Activated CD4-positive, alpha-beta T cell treated with anti-CD3 and anti-CD28 coated beads for 24 hours (primary cell): ENCODE measurements at regions not wholly inside any gene's neighbourhood (a gene's known extent, or its start where the extent isn't known, plus 50 kb on each side); places are given as distances from the start of the nearest gene placed in this dataset.

ENCODE experiments used
- DNase-seq, 2 donors: peaks; one replicate each; pipeline ENCODE4 v3.0.0-alpha.2; 2020; ENCODE audit warnings: low read depth in 2 of 2

DNA sequence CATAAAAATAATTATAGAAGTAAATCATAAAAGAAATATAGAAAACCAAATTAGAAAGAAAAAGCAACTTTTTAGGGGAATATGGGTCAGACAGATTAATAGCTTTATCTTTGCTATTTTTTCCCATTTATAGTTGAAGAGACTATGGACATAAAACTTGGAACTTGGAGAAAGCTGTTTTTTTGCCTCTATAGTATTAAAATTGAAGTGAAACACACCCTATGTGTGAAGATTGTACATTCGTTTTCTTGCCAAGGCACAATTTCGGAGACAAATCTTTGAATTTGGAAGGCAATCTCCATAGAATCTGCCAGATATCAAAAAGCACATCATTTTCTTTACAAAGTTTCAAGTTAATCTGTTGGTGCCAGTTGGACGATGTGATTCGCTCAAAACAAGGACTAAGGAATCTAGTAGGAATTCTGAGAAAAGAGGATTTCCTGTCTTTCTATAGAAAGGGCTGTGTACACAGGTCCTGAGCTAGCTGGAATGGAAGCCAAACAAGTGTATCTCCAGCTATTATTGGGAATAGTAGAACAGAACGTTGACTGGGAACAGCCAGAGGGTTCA lies 156.3 kb downstream of the SLC7A11 start:
- no peak for DNase-seq

DNA sequence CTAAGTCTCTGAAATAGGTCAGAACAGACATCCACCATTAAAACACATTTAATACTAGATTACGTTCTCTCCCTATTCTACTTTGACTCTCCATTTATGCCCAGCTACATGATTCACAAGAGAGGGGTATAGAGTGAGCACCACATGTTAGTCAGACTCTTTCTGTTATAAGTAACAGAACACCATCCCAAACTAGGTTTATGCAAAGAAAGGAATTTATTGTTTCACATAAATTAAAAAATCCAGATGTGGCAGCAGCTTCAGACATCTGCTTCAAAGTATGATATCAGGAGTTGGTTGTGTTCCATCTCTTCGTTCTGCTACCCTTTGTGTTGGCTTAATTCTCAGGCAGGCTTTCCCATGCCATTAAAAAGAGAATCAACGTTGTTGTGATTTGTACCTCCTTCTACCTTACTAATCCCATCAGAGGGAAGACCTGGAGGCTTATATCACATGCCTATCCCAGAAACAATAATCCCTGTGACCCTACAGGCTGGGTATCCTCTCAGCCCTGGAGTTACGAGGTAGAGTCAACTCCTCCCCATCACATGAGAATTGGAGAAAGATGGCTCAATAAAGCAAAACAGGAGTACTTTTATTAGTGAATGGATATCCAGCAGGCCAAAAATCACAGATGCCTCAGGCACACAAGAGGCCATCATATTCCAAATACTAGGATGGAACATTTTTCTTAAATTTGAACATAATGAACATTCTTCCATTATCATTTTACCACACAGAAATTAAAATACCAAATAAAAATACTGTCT lies 163.2 kb downstream of the SLC7A11 start:
- DNase-seq, result no peak

DNA sequence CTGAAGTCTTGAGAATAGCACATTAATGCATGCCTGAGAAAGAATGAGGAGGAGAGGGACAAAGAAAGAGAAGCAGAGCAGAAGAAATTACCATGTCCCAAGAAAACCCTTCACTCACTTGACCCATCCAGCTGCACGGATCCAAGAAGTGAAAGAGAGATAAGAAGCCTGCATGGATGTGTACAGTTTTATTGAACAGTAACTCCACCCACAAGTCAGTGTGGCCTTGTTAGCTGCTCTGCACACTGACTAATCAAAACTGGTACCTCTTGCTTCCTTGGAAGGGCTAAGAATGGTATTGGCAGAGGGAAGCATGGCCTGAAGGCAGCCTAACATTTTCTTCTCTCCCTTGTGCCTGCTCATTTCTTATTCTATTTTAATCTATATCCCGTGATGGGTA lies 163.9 kb downstream of the SLC7A11 start:
- no peak for DNase-seq

DNA sequence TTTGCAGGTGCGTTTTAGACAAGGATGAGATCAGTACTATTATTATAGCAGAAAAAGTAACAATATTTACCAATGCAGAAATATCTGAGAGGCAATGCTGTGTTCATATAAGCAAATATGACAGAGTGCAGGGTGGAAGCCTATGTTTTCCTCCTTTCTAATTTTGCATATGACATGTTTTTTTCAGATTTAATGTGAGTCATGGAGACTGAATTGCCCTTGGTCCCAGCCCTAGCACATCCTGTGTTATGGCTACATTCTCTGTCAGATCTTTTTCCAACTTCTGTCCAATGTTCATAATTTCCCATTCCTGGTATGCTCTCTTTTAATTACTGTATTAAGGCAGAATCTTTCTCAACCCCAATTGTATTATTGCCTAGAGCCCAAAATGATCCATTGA lies 165.6 kb downstream of the SLC7A11 start:
- DNase-seq, result no peak

DNA sequence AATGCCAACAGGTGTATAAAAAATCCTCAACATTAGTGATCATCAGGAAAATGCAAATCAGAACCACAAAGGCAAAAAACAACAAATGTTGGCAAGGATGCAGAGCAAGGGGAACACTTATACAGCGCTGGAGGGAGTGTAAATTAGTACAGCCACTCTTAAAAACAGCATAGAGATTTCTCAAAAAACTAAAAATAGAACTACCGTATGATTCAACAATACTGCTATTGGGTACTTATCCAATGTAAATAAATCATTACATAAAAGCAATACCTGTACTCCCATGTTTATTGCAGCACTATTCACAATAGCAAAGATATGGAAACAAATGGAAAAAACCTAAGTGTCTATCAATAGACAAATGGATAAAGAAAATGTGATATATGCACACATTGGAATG lies 171.3 kb downstream of the SLC7A11 start:
- DNase-seq, result no peak

DNA sequence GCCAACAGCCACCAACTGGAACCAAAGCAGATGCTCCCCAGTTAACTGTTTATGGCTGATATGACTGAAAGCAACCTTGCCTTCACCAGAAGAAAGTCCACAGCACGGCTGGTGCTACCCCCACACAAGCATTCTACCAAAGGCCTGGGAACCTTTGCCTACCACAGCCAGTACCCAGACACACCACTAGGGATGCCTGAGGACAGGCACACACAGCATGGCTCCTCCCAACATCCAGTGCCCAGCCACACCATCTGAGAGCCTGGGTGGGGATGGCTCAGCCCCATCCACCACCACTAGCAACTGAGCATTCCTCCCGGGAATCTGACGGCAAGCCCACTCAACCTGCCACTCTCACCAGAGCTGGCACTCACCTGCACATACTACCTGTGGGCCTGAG lies 178.6 kb downstream of the SLC7A11 start:
- DNase-seq, result no peak

DNA sequence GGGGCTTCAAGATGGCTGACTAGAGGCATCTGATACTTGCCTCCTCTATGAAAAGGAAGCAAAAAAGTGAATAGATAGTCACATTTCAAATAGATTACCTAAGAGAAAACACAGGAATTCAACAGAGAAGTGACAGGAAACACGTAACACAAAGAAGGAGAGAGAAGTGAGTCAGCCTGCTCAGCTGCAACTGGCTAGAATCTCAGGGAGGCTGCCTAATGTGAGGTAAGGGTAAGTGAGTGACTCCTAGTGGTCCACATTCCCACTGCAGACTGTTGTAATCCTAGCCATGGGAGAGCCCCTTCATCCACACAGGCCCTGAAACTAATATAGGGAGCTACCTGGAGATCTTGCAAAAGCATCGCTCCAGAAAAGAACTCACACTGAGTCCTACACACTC lies 179.2 kb downstream of the SLC7A11 start:
- no peak for DNase-seq

DNA sequence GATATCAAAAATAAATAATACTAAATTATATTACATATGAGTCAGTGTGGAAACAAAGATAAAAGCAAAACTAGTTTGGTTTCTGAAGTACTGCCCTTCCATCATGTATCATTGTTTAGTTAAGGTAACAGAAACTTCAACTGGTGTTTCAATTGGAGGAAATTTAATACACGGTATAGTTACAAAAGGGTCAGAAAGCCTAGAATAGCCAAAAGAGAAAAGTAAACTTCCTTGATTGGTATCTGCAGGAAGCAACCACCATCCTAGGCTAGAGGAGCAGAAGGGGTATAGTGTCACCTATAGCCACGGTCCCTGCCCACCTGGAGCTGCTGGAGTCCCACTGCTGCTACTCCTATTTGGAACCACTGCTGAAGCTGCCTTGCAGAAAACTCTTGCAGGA lies 185.6 kb downstream of the SLC7A11 start:
- DNase-seq, result no peak

DNA sequence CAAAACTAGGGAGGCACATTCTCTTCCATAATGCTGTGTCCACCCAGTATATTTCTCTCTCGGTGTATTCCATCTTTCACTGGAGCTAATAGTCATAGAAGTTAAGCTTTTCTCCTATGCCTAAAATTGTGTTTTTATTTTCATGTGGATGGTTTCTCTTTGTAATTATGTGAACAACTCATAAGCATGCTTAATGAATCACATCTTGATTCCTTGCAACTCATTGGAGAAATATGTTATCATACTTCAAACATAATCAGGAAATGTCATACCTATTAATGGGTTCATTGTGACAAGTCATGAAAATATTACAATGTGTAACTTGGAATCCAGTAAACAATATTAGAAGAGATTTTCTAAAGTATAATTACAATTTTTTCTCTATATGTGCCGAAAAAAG lies 186.3 kb downstream of the SLC7A11 start:
- DNase-seq, result no peak

DNA sequence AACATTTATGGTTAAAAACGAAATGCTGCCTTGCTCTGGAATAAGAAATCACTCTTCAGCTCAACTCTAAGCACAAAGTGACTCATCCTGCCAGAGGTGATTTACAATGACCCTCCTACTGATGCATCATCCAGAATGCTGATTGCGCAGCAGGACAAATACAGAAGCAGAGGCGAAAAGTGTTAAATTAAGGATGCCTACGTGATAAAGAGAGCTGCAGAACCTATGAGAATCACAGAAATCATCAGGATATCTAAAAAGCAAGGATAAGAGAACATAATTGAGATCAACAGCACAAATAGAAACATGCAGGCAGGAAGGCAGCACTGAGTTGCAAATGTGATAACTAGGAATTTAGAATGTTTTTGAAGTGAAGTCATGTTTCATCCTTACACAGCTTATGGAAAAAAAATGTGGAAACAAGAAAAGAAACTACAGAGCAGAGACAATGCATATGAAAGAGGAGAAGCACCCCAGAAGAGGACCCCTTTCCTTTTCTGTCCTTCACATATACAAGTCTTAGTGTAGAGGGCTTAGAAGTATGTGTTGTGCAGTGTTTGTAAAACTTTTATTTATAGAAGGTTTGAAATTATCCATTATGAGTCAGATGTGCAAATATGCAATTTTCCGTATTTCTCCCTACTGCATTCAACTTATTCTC lies 188.4 kb downstream of the SLC7A11 start:
- DNase-seq, result no peak

DNA sequence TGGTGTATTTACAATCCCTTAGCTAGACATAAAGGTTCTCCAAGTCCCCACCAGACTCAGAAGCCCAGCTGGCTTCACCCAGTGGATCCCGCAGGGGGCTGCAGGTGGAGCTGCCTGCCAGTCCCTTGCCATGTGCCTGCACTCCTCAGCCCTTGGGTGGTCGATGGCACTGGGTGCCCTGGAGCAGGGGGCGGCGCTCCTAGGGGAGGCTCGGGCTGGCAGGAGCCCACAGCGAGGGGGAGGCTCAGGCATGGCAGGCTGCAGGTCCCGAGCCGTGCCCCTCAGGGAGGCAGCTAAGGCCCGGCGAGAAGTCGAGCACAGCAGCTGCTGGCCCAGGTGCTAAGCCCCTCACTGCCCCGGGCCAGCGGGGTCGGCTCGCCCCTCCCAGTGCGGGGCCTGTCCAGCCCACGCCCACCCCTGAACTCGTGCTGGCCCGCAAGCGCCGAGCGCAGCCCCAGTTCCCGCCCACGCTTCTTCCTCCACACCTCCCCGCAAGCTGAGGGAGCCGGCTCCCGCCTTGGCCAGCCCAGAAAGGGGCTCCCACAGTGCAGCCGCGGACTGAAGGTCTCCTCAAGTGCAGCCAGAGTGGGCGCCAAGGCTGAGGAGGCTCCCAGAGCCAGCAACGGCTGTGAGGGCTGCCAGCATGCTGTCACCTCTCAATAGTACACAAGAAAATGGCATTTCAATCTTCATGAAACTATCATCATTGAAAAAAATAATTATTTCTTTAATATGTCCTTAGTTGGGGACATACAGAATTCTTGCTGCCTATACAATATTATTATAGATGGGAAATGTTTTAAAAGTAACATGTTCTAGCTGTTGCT lies 189.1 kb downstream of the SLC7A11 start:
- DNase-seq, result no peak

DNA sequence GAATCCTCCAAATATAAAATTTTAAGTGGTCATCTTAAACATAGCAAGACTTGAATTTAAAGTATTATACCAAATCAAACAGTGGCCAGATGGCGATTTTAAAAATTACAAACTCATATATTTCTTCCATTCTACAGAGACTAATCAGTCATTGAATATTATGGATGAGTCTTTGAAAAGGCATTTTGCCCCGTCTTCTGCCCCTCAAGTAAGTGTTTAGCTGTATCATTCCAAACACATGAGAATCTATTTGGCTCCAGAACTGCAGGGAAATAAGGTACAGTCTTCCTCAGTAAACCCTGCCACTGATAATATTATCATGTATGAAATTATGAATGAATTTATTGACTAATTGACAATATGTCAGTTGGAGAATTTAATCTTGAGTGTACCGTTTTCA lies 191.0 kb downstream of the SLC7A11 start:
- DNase-seq, result no peak

DNA sequence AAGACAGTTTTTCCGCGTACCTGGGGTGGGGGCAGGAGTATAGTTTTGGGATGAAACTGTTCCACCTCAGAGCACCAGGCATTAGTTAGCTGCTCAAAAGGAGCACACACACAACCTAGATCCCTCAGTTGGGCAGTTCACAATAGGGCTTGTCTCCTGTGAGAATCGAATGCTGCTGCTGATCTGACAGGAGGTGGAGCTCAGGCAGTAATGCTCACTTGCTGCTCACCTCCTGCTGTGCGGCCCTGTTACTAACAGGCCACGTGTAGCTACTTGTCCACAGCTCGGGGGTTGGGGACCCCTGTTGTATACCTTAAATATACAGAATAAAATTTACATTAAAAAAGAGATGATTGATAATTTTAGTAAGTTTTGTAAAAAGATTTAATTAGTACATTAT lies 191.5 kb downstream of the SLC7A11 start:
- DNase-seq, result no peak

DNA sequence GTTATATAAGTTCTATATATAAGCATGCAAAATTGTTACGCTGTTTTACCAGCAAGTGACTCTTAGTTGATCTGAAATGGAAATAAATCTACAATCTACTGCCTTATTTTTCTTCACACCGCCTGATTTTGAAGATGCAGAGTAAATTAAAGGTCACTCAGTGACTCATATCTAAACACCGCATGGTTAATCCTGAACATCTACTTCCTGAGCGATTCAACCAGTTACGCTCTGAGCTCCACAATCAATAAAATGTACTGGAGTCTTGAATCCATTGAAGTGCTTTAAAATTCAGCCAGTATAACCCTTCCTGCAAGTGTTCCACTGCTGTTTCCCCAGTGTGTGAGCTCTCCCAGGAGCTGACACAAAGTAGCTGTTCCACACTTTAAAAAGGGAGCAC lies 192.8 kb downstream of the SLC7A11 start:
- DNase-seq, result no peak

DNA sequence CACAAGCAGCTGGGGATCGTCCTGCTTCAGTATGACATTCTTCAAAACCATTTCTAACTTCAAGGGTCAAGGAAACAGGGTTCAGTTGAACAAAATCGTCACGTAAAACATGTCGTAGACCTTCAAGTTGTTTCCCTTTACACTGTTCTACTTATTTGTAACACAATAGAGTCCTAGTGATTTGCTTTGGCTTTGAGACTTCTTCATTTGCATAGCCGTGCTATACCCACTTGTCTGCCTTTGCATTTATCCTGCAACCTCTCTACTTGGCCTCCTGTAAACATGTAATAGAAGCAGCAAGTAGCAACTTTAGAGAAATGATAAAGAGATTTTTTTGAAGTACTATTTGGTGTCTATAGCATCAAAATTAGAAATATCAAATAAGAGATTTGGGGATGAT lies 194.9 kb downstream of the SLC7A11 start:
- DNase-seq, result no peak

DNA sequence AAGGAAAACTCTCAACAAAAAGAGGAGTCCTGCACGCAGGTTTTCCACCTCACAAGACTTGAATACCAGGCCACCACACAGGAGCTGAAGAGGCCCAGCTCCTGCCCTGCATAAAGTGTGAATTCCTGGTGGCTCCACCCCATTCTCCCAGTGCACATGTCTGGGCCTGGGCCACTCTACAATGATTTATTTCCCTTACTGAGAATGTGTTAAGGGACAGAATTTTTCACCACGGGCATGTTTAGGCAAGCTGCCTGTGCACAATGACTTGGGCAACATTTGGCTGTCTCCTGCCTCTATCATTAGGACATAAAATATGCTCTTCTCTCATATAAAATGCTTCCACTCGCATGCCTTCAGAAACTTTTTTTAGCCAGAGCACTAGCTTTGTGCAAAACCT lies 197.1 kb downstream of the SLC7A11 start:
- DNase-seq, result no peak

DNA sequence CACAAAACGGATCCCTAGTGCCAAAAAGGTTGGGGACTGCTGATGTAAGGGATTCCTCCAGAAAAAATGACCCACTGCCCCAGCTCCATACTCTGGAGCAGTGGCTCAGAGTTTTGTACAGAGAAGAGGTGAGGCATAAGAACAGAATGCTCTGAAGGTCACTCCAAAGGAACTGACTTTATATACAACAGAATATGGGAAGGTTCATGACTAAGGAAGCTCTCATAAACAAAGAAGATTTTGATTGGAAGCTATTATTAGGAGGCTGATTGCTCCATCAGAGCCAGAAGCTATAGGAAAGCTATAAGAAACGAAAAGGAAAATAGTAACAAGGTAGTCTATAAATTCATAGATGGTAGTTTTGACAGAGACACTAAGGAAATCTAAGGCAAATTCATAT lies 203.1 kb downstream of the SLC7A11 start:
- no peak for DNase-seq

DNA sequence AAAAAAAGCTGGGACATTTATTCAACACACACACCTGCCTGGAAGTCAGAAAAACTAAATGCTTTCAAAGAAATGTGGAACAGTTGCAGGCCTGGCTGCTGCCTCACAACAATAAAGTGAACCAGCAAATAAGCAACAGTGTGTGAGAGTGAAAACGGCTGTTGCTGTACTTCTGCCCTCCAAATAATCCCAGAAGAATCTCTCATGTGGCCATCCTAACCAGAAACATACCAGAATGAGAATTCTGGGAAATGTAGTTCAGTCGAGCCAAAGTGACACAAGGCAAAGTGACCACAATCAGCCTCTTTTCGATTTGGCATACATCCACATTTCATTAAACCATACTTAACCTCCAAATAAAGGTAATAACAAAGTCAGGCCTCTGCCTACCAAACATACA lies 204.5 kb downstream of the SLC7A11 start:
- no peak for DNase-seq

DNA sequence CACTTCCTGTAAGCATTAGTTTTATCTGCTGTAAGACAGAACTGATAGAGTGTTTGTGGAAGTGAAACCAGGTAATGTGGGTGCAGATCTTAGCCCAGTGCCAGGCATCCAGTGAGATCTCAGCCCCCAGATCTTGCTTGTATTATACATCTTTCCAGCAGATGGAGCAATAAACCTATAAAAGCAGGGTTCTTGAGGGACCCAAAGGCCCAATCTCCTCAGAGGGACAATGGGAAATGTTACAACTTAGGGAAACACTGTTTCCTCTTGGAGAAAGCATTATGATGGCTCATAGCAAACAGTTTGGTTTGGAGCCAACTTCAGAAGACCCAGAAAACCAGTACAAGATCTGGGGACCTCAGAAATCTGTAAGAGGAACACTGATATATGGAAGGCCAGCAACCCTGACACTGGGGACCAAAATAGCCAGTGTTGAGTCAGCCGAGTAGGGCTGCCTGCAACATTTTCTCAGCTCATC lies 206.3 kb downstream of the SLC7A11 start:
- no peak for DNase-seq

DNA sequence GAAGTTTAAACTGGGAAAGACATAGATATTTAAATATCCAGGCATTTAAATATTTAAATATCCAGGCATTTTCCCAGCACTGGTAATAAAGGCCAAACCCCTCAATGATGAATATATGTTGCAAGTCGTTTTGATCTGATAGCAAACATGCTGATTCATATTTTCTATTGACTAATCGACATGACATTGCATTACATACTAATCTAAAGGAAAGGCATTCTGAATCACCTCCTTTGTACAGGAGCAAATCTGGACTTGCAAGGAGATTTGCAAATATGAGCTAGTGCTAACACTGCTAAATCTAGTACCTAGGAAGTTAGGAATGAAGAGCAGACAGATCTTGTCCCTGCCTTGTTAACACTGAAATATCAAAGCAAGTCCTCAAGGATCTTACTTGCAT lies 207.3 kb downstream of the SLC7A11 start:
- DNase-seq, result no peak

DNA sequence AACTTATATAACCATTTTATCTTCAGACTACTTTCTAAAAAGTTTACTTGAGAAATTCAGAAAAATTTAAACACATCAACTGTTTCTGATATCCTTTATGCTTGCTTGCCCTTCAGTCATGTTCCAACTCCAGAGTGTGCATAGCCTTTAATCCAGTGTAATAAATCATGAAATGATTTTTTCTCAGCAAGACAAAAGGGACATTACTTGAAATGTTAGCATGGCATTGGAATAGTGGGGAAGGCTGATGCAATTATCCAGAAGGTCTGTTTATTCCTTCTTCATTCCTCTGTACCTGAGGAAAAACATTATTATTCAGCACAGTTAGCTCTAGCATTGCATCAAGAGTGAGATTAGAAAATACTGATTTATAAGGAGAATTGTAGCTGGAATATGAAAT lies 209.9 kb downstream of the SLC7A11 start:
- DNase-seq, result no peak

DNA sequence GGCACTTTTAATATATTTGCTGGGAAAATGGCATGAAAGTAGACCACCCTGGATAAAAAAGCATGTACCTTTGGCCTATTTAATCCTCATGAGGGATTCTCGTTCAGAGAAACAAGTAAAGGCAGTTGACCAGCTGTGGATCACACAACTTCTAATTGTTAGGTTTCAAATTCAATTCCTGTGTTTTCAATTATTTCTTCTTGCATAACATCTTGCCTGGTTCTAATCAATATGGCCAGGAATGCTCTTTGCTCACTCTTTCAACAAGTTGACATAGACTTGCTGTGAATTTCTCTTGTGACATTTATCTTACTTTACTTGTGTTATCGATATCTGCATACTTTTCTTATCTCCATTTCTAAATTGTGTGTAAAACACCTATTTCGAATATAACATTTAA lies 211.8 kb downstream of the SLC7A11 start:
- no peak for DNase-seq
